Astrocyte (in vitro differentiated cells and primary cell): ENCODE measurements at regions not wholly inside any gene's neighbourhood (a gene's known extent, or its start where the extent isn't known, plus 50 kb on each side); places are given as distances from the start of the nearest gene placed in this dataset.
A peak's percentile ranks its signal among the peaks of the same experiment; 100 is the strongest.

Experiments
- DNase-seq: peaks from one replicate; pipeline ENCODE4 v3.0.0-alpha.2; 2010; ENCODE audit warnings: low read depth
- FAIRE-seq: peaks from 2 replicates; lab custom pipeline; 2011; peaks lifted over from hg19 to GRCh38; lab: Jason Lieb, UNC
- H2AFZ ChIP-seq: 2 replicates; pipeline ENCODE4 v1.6.0; 2012; ENCODE audit warnings: low read depth, low read length, inconsistent platforms
- H3K27ac ChIP-seq: 2 replicates; pipeline ENCODE4 v1.5.1; 2011; ENCODE audit warnings: low read depth, low read length, inconsistent platforms
- H3K27me3 ChIP-seq: 2 replicates; pipeline ENCODE4 v1.6.0; 2011; ENCODE audit warnings: low read length, inconsistent platforms; ENCODE audit not compliant: insufficient read depth
- H3K36me3 ChIP-seq: 2 replicates; pipeline ENCODE4 v1.5.1; 2011; ENCODE audit warnings: low read length, inconsistent platforms; ENCODE audit not compliant: insufficient read depth
- H3K4me1 ChIP-seq: 2 replicates; pipeline ENCODE4 v1.5.1; 2011; ENCODE audit warnings: low read length, inconsistent platforms; ENCODE audit not compliant: insufficient read depth
- H3K4me2 ChIP-seq: 2 replicates; pipeline ENCODE4 v1.6.0; 2012; ENCODE audit warnings: low read length, inconsistent platforms
- H3K4me3 ChIP-seq: 2 replicates; pipeline ENCODE4 v1.5.1; 2011; ENCODE audit warnings: low read depth, mild to moderate bottlenecking, low read length, inconsistent platforms; ENCODE audit not compliant: insufficient read depth
- H3K79me2 ChIP-seq: 2 replicates; pipeline ENCODE4 v1.6.0; 2012; ENCODE audit warnings: mild to moderate bottlenecking, low read length, inconsistent platforms; ENCODE audit not compliant: insufficient read depth
- H3K9ac ChIP-seq: 2 replicates; pipeline ENCODE4 v1.6.0; 2012; ENCODE audit warnings: mild to moderate bottlenecking, low read length, inconsistent platforms
- H3K9me3 ChIP-seq: 2 replicates; pipeline ENCODE4 v1.5.1; 2012; ENCODE audit warnings: low read depth, mild to moderate bottlenecking, low read length, inconsistent platforms; ENCODE audit not compliant: insufficient read depth
- H4K20me1 ChIP-seq: 2 replicates; pipeline ENCODE4 v1.6.0; 2012; ENCODE audit warnings: low read length, inconsistent platforms; ENCODE audit not compliant: insufficient read depth
- H3K27ac Mint-ChIP-seq: one replicate; pipeline ENCODE4 v1.8.0; 2021; ENCODE audit warnings: mild to moderate bottlenecking, mixed read lengths; ENCODE audit not compliant: unreplicated experiment
- H3K27me3 Mint-ChIP-seq: one replicate; pipeline ENCODE4 v1.8.0; 2021; ENCODE audit warnings: low read depth, mixed read lengths; ENCODE audit not compliant: unreplicated experiment
- H3K36me3 Mint-ChIP-seq: one replicate; pipeline ENCODE4 v1.8.0; 2021; ENCODE audit warnings: low read depth, mixed read lengths; ENCODE audit not compliant: unreplicated experiment
- H3K4me1 Mint-ChIP-seq: one replicate; pipeline ENCODE4 v1.8.0; 2021; ENCODE audit warnings: low read depth, mixed read lengths; ENCODE audit not compliant: unreplicated experiment
- H3K4me3 Mint-ChIP-seq: one replicate; pipeline ENCODE4 v1.8.0; 2021; ENCODE audit warnings: mild to moderate bottlenecking, moderate library complexity, mixed read lengths; ENCODE audit not compliant: unreplicated experiment
- H3K9me3 Mint-ChIP-seq: one replicate; pipeline ENCODE4 v1.8.0; 2021; ENCODE audit warnings: mild to moderate bottlenecking, mixed read lengths; ENCODE audit not compliant: unreplicated experiment
- CTCF ChIP-seq: IDR thresholded peaks from 2 replicates; pipeline ENCODE4 v1.5.1; 2011; ENCODE audit warnings: low read depth, mild to moderate bottlenecking, inconsistent platforms, low read length, moderate library complexity; ENCODE audit not compliant: insufficient read depth
- EZH2 ChIP-seq: IDR thresholded peaks from 2 replicates; pipeline ENCODE4 v1.6.1; 2012; ENCODE audit warnings: mild to moderate bottlenecking, low read length, inconsistent platforms; ENCODE audit not compliant: insufficient read depth

- Histone ChIP-seq H3K36me3 (no peaks in the 10 kb centered on the region), H3K9me3 (no peaks in the 10 kb centered on the region), H3K4me3 (no peak overlapping the region), H3K4me1 (no peaks in the 10 kb centered on the region), H3K4me2 (no peak overlapping the region), H4K20me1 (no peaks in the 10 kb centered on the region), H3K27ac (no peak overlapping the region), H2AFZ (no peak overlapping the region), H3K79me2 (no peaks in the 10 kb centered on the region), H3K9ac (no peak overlapping the region), H3K27me3 (peaks cover 4% of the 10 kb centered on the region)
- no peaks in the 10 kb centered on the region for H3K36me3 Mint-ChIP-seq
- no peak overlapping the region for H3K27ac Mint-ChIP-seq
- TF ChIP-seq CTCF (no peak), EZH2 (no peak)
- no peaks in the 10 kb centered on the region for H3K9me3 Mint-ChIP-seq
- peaks cover 3% of the 10 kb centered on the region for H3K27me3 Mint-ChIP-seq
- peaks cover 17% of the 10 kb centered on the region for H3K4me1 Mint-ChIP-seq
- no peak for DNase-seq
- no peak for FAIRE-seq
- H3K4me3 Mint-ChIP-seq = no peak overlapping the region
These were observed 307.8 kb downstream of the REEP3 start for GRCh38 chr10:63829020-63829419.

GRCh38 chr10:63829573-63830149 is 308.5 kb downstream of the REEP3 start:
- Histone ChIP-seq H3K79me2 (no peaks in the 10 kb centered on the region), H3K9ac (no peak overlapping the region), H3K4me2 (no peak overlapping the region), H3K4me3 (no peak overlapping the region), H3K27me3 (peaks cover 4% of the 10 kb centered on the region), H3K4me1 (no peaks in the 10 kb centered on the region), H3K27ac (no peak overlapping the region), H2AFZ (no peak overlapping the region), H3K9me3 (no peaks in the 10 kb centered on the region), H3K36me3 (no peaks in the 10 kb centered on the region), H4K20me1 (no peaks in the 10 kb centered on the region)
- Mint-ChIP-seq H3K4me1 (peaks cover 17% of the 10 kb centered on the region), H3K36me3 (no peaks in the 10 kb centered on the region), H3K27ac (no peak overlapping the region), H3K27me3 (peaks cover 3% of the 10 kb centered on the region), H3K9me3 (no peaks in the 10 kb centered on the region), H3K4me3 (no peak overlapping the region)
- FAIRE-seq (no peak), DNase-seq (no peak)
- TF ChIP-seq EZH2 (no peak), CTCF (no peak)

GRCh38 chr10:63832686-63833085 is 311.5 kb downstream of the REEP3 start:
- no peaks in the 10 kb centered on the region for H3K9me3 Mint-ChIP-seq
- no peak for FAIRE-seq

More at GRCh38 chr10:63832686-63833085, 311.5 kb downstream of the REEP3 start:
- H3K9ac ChIP-seq = no peak overlapping the region
- no peaks in the 10 kb centered on the region for H4K20me1 ChIP-seq
- Mint-ChIP-seq H3K36me3 (no peaks in the 10 kb centered on the region), H3K27me3 (peaks cover 3% of the 10 kb centered on the region), H3K4me1 (peaks cover 14% of the 10 kb centered on the region), H3K4me3 (no peak overlapping the region), H3K27ac (peak overlapping the region; percentile 23)
- no peak for DNase-seq
- no peak overlapping the region for H3K4me3 ChIP-seq
- no peak overlapping the region for H3K4me2 ChIP-seq
- TF ChIP-seq EZH2 (no peak), CTCF (no peak)
- peaks cover 4% of the 10 kb centered on the region for H3K27me3 ChIP-seq
- no peaks in the 10 kb centered on the region for H3K79me2 ChIP-seq
- no peak overlapping the region for H3K27ac ChIP-seq
- no peaks in the 10 kb centered on the region for H3K36me3 ChIP-seq
- no peak overlapping the region for H2AFZ ChIP-seq
- no peaks in the 10 kb centered on the region for H3K9me3 ChIP-seq
- H3K4me1 ChIP-seq = no peaks in the 10 kb centered on the region
